Kidney glomerular epithelial cell (primary cell): ENCODE measurements at regions not wholly inside any gene's neighbourhood (a gene's known extent, or its start where the extent isn't known, plus 50 kb on each side); places are given as distances from the start of the nearest gene placed in this dataset.

Source experiments
- DNase-seq: peaks from one replicate; lab custom pipeline; 2025; lab: John Stamatoyannopoulos, UW

- DNase-seq, result no peak
Measured at GRCh38 chr13:77480066-77480465, 55.4 kb upstream of the SCEL start.

GRCh38 chr13:77479326-77479725 is 56.2 kb upstream of the SCEL start:
- DNase-seq, result no peak

- DNase-seq, result peak; percentile 56
Measured at GRCh38 chr13:77477299-77477848, 58.1 kb upstream of the SCEL start.

DNA sequence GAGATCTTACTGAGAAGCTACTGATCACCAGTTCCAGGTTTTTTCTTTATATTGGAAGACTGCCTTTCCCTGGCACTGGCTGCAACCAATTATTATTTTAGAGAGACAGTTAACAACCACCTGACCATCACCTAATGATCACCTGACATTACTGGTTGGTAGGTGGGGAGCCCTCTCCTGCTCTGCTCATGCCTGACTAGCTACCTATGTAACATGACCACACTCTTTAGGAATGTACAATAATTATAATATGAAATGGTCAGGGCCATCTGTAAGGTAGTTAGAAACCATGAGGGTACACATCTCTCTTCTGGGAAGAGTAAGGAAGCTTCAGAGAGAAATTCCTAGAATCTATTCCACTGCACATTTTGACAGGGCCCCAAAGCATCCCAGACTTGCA is 59.0 kb upstream of the SCEL start:
- DNase-seq, result no peak

DNA sequence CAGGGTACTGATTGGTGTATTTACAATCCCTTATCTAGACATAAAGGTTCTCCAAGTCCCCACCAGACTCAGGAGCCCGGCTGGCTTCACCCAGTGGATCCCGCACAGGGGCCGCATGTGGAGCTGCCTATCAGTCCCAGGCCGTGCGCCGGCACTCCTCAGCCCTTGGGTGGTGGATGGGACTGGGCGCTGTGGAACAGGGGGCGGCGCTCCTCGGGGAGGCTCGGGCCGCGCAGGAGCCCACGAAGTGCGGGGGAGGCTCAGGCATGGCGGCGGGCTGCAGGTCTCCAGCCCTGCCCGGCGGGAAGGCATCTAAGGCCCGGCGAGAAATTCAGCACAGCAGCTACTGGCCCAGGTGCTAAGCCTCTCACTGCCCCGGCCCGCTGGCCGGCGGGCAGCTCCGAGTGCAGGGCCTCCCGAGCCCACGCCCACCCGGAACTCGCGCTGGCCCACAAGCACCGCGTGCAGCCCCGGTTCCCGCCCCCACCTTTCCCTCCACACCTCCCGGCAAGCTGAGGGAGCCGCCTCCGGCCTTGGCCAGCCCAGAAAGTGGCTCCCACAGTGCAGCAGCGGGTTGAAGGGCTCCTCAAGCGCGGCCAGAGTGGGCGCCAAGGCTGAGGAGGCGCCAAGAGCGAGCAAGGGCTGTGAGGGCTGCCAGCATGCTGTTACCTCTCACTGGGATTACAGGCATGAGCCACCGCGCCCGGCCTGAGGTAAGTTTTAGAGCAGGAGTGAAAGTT is 60.0 kb upstream of the SCEL start:
- DNase-seq, result no peak

- DNase-seq, result no peak
Measured at GRCh38 chr13:77470986-77471385, 64.5 kb upstream of the SCEL start.

DNA sequence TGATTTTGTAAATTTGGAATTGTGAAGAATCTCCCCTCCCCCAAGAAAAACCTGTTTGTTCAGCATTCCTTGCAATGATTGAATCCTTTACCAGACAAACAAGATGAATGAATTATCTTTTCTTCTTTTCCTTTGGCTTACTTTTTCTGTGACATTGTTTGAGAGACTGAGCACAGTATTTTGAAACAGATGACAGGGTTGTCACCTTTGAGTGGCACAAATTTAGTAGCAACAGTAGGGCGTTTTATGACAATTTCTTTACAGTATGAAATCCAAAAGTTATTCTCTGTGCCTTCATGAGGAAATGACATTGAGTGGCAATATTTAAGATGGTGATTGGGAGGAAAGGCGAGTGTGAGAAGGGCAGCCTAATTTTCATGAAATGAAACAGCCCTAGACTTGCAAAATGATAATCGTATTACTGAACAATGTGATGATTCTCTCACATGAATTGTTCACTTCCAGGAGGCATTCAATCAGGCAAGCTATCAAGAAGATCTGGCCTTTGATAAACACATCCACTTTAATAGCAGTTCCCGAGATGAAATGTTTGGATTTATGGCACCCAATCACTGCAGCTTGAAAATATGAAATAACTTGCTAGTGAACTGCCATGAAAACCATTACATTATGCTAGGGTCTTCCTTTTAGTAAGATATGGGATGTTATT is 68.6 kb upstream of the SCEL start:
- no peak for DNase-seq

GRCh38 chr13:77465603-77466195 is 69.8 kb upstream of the SCEL start:
- DNase-seq, result no peak

DNA sequence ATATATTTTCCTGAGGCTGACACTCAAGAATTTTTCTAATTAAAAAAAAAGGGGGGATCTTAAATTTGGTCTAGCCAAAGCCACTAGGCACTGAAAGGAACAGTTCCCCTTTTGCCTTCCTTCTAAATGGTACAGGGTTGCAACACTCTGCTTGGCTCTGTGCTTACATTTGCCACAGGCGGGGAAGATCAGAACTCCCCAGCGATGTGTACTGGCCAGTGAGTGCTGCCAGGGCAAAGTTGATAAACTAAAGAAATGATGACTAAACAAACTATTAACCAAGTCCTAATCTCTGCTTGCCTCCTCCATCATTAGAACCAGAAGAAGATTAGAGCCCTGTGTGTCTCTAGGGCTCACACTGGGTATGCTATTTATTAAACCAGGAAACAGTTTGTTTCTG is 75.3 kb upstream of the SCEL start:
- no peak for DNase-seq

- no peak for DNase-seq
Measured at GRCh38 chr13:77459592-77459991, 75.9 kb upstream of the SCEL start.

DNA sequence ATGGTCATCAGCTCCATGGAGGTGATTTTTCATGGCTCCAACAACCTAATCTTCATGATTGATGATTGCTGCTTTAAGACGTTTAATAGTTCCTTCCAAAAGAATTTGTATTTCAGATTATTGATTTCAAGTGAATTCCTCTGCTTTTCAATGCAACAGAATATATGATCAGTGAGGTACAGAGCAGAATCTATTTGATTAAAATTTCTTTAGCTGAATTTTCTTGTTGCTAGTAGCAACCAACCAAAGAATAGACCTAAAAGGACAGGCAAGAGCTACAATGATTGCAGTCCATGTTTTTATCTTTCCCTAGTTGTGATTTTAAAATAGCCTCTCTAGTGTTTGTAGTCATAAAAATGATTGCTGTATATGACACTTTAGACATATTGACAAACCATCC is 76.8 kb upstream of the SCEL start:
- DNase-seq, result no peak

DNA sequence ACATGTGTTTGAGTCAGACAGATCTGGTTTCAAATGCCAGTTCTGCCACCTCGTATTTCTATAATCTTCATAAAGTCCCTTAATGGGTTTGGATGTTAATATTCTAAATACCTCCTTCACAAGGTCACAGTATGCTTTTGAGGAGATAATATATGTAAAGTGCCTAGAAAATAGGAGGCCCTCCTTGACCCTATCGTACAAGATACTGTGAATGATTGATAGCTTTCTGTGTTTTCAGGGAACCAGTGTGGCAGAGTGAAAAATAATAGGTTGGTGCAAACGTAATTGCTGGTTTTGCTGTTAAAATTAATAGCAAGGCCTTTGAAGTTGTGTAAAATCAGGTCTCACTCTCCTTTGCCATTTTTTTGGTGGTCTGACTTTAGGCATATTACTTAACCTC is 77.5 kb upstream of the SCEL start:
- no peak for DNase-seq

DNA sequence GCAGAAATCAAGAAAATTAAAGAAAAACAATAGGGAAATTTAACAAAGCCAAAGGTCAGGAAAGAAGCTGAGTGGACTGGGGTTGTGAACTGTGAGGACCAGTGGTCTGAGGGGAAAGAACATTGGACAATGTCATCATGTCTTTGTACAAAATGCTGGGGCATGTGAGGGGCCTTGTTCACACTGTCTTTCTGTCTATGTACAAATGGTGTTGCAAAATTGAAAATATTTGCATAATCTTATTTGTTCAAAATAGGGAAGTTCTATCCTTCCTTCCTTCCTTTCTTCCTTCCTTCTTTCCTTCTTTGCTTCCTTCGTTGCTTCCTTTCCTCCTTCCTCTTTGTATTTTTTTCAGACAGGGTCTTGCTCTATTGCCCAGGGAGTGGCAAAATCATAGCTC is 79.2 kb upstream of the SCEL start:
- no peak for DNase-seq

DNA sequence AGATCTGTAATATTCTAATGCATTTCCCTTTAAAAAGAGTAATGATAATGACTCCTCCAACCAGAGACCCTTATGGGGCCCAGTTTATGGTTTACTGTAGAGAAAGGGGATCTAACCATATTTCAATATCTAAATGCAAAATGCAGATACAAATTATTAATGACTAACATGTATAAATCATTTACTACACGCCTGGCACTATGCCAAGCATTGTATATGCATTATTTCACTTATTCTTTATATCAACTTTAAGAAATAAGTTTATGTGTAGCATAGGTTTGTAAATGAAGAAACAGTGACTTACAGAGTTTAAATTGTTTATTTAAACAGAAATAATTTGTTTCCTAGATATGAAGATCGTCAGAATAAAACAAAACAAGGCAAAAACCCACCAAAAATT is 86.2 kb upstream of the SCEL start:
- DNase-seq, result no peak

GRCh38 chr13:77448689-77449088 is 86.8 kb upstream of the SCEL start:
- no peak for DNase-seq

DNA sequence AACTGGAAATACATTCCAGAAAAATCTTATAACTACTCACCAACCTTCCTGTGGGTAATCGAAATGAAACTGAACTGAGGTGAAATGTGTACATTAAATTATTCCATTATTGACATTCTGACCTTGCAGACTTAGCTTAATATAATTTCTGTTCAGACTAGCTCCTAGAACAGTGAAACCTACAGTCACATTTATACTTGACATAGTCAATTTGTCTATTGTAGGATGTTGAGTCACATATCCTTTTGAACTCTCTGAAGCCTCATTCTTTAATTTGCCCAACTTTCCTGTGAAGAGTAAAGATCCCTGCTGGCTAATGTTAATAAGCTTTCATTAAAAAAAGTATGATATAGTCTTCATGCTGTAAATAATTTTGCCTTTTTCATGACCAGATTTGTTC is 92.0 kb upstream of the SCEL start:
- DNase-seq, result no peak

- no peak for DNase-seq
Measured at GRCh38 chr13:77437267-77437666, 98.2 kb upstream of the SCEL start.

DNA sequence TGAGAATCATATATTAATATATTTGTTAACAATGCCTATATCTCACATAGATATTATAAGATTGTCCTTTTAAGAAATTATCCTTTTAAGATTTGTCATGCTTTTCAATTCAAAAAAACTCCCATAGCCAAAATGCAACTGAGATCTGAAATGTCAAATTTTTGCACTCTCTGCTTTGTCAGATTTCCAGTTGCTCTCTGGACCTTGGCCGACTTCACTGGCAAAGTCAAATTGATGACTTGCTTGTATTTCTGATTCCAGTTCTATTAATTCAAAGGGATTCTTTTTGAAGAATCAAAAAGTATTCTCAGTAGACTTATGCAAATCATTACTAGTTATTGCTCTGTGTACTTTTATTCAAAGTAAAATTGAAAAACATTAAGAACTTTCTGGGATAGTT is 101.2 kb upstream of the SCEL start:
- no peak for DNase-seq

DNA sequence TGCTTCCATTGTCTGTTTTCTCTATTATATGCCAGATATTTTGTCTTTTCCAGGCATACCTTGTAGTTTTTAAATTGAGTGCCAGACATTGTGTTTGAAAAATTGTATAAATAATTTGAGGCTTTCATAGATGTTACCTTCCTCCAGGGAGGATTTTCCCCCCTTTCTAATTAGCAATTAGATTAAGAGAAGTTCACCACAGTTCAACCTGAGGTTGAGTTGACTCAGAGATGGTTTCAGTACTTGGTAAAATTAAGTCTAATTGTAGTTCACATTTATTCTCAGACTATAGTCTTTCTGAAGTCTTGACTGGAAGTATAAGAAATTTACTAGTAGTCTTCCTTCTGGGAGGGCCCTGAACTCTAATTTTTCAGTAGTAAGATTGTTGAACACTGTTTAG is 104.1 kb upstream of the SCEL start:
- no peak for DNase-seq

- no peak for DNase-seq
Measured at GRCh38 chr13:77430377-77430951, 103.6 kb upstream of the MYCBP2 start.

- no peak for DNase-seq
Measured at GRCh38 chr13:77429320-77430142, 102.6 kb upstream of the MYCBP2 start.

GRCh38 chr13:77425705-77426104 is 98.8 kb upstream of the MYCBP2 start:
- no peak for DNase-seq
